NCI-H460 (cell line): ENCODE measurements at regions not wholly inside any gene's neighbourhood (a gene's known extent, or its start where the extent isn't known, plus 50 kb on each side); places are given as distances from the start of the nearest gene placed in this dataset.
"Not testable (repeated sequence)": the region's sequence is repeated elsewhere in the genome, so short reads cannot be mapped to it uniquely, and the experiment has no call there.

Experiments used
- DNase-seq: peaks from one replicate; pipeline ENCODE4 v3.0.0-alpha.2; 2016; ENCODE audit warnings: low read depth; ENCODE audit errors: extremely low read depth

DNA sequence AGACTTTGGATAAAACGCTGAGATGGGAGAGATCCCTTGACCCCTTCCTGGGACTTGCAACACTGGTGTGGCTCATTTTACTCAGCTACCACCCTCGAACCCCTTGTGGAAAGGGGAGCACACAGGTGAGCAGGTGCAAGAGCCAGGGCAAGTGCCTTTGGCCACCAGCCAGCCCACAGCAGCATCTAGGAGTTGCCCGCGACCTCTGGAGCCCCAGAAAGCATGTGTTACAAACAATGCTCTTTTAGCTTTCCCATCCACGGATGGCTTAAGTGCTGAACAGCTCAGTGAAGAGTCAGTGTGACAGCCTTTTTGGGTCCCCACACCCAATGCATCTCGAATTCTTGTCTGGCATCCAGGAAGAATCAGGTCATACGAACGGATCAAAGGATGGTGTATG, 197.8 kb downstream of the MEMO1 start:
- DNase-seq: no peak

DNA sequence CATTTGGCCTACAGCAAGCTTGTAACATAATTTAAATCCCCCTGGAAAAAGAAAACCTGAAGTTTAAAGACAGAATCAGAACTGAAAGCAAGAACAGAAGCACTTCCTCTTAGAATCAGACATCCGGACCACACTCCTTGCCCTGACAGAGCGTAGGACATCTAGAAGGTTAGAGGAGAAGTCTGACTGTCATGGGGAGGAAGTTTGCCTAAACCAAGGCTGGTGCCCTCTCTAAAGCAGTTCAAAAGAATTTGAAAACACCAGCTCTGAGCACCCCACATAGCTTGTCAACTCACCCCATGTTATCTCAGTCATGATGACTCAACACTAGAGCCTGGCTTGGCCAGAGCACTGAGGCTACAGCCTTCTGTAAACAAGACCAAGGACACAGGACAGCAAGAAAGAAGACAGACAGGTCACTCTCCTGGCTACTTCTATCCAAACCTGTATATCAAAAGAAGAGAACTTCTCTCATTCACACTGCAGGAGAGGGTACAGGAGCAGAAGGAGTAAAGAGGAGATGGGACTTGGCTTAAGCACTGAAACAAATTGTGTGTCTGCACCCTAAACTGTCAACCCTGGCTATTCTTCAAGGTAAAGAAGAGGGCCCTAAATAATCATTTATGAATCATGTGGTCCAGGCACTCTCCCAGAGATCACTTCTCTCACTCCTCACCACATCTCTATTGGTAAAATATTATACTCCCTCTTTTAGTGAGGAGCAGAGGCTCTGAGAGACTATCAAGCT, 198.6 kb downstream of the MEMO1 start:
- peak; percentile 64 for DNase-seq

DNA sequence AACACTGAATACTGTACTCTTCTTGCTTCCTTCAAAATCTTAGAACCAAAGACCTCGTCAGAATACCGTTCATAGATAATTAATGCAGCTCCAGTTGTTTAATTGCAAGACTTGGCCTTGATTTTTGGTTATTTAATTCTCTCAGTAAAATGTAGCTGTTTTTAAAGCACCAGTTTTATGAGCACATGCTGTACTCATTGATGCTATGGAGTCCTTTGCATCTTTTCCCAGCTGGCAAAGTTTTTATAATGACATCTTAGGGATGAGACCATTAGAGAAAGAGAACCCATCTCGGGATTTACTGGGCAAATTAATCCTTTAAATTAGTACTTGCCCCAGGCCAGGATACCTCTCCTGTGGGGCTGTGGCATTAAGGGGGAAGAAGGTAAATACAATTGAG, 199.3 kb downstream of the MEMO1 start:
- no peak for DNase-seq

DNA sequence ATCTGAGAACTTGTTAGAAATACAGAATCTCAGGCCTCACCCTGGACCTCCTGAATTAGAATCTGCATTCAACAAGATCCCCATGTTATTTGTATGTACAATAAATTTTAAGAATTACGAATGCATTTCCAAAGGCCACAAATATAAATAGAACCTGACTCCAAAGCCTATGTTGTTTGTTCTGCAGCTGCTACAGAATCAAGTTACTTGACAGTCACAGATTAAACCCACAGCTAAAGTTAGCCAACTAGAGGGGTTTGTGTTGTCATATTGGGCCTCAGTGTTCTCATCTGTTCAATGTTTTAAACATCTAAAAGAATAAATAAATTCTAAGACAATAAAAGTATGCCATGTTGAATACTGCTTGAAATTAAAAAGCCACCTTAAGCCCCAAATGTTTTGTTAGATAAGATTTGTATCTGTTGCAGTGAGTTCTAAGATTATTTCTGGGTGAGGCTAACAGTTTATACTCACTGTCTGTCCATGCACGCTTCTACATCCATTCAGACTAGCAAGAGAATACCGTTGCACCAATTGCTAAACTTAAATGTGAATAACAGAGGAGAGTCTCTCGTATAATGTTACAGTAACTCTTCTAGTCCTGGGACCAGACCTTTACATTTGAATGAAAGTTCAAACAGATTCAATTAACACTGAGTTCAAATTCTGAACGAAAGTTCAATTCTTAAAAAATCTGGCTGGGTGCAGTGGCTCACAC, 200.4 kb downstream of the MEMO1 start:
- DNase-seq: no peak

DNA sequence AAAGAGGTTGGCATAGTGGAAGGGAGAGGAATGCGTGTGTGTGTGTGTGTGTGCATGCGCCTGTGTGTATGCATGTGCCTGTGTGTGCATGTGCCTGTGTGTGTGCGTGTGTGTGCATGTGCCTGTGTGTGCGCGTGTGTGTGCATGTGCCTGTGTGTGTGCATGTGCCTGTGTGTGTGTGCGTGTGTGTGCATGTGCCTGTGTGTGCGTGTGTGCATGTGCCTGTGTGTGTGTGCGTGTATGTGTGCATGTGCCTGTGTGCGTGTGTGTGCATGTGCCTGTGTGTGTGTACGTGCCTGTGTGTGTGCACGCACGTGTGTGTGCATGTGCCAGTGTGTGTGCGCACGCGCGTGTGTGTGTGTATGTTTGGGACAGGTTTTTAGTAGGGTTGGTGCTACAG, 205.1 kb downstream of the MEMO1 start:
- no peak for DNase-seq

DNA sequence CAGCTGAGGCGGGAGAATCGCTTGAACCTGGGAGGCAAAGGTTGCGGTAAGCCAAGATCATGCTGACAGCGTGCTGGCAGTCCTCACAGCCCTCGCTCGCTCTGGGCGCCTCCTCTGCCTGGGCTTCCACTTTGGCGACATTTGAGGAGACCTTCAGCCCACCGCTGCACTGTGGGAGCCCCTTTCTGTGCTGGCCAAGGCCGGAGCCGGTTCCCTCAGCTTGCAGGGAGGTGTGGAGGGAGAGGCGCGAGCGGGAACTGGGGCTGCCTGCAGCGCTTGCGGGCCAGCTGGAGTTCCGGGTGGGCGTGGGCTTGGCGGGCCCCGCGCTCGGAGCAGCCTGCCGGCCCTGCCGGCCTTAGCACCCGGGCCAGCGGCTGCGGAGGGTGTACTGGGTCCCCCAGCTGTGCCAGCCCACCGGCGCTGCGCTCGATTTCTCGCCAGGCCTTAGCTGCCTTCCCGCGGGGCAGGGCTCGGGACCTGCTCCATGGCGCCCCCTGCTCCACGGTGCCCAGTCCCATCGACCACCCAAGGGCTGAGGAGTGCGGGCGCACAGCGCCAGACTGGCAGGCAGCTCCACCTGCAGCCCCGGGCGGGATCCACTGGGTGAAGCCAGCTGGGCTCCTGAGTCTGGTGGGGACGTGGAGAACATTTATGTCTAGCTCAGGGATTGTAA, 207.2 kb downstream of the MEMO1 start:
- DNase-seq: not testable (repeated sequence)

DNA sequence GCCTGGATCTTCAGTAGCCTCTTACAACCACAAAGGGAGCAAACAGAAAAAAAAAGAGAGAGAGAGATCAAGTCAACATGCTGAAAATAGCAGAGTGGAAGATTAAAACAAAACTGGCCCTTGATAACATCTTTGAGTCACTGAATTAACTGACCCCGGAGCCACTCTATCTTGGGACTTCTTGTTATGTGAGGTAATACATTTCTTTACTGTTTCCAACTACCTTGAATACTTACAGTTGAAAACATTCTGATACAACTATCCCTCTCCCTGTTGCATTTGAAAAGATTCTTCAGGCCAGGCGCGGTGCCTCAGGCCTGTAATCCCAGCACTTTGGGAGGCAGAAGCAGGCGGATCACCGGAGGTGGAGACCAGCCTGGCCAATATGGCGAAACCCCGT, 208.1 kb downstream of the MEMO1 start:
- DNase-seq: no peak

DNA sequence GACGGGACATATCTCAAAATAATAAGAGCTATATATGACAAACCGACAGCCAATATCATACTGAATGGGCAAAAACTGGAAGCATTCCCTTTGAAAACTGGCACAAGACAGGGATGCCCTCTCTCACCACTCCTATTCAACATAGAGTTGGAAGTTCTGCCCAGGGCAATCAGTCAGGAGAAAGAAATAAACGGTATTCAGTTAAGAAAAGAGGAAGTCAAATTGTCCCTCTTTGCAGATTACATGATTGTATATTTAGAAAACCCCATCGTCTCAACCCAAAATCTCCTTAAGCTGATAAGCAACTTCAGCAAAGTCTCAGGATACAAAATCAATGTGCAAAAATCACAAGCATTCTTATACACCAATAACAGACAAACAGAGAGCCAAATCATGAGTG, 211.5 kb downstream of the MEMO1 start:
- not testable (repeated sequence) for DNase-seq

DNA sequence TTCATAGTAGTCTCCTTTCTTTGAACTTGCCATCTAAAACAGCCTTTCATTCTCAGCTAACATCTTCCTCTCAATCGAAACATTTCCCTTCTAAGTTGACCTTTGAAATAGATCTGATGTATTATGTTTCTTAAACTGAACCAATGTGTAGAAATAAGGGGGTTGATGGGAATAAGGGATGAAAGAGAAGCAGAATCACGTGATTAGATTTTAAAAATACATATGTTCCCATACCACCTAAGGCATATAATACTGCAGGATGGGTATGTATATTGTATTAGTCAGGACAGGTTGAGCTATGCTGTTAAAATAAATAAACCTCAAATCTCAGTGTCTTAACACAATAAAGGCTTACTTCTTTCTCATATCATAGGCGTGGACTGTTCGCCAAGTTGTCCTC, 207.5 kb upstream of the SRD5A2 start:
- DNase-seq: no peak

DNA sequence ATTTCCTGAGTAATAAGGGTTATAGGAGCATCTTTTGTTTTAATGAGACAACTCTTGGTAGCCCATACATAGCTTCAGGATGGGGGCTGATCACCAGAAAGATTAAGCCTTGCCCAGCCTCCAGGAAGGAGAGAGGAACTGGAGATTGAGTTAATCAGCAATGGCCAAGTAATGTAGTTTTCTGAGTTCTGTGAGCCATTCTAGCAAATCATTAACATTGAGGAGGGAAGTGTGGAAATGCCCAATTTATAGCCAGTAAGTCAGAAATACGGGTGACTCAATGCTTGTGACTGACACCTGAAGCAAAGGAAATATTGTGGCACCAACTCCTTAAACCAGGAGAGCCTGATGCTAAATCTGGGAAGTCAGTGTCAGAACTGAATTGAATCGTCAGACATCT, 205.1 kb upstream of the SRD5A2 start:
- no peak for DNase-seq

DNA sequence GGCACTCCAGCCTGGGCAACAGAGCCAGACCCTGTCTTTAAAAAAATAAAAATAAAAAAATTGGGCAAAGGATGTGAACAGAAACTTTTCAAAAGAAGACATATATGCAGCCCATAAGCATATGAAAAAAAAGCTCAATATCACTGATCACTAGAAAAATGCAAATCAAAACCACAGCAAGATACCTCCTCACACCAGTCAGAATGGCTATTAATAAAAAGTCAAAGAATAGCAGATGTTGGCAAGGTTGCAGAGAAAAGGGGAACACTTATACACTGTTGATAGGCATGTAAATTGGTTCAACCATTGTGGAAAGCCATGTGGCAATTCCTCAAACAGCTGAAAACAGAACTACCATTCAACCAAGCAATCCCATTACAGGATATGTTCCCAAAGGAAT, 204.1 kb upstream of the SRD5A2 start:
- DNase-seq: no peak

DNA sequence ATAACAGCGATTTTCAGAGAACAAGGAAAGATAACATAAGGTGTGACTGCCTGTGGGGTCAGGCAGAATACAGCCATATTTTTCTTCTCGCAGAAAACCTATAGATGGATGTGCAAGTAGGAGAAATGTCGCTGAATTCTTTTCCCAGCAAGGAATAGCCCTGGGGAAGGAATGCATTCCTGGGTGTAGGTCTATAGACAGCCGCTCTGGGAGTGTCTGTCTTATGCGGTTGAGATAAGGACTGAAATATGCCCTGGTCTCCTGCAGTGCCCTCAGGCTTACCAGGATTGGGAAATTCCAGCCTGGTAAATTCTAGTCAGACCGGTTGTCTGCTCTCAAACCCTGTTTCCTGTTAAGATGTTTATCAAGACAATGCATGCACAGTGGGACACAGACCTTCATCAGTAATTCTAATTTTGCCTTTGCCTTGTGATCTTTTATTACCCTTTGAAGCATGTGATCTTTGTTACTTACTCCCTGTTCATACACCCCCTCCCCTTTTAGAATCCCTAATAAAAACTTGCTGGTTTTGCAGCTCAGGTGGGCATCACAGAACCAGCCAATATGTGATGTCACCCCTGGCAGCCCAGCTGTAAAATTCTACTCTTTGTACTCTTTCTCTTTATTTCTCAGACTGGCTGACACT, 202.8 kb upstream of the SRD5A2 start:
- DNase-seq: not testable (repeated sequence)

DNA sequence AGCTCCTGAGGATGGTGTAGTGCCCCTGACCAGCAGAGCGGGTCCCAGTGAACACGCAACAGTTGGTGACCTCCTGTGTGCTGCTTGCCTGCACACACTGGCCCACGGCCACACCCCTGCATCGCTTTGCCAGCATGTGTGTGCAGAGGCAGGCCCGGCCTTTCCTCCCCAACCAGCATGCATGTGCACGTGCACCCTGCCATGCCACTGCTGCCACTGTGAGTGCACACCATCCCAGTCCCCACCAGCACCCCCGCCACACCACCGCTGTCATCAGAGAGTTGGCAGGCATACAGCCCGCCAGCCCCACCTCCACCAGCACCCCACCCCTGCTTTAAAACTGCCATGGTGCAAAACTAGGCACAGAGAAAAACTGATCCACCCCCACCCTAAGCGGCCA, 197.4 kb upstream of the SRD5A2 start:
- DNase-seq: no peak

DNA sequence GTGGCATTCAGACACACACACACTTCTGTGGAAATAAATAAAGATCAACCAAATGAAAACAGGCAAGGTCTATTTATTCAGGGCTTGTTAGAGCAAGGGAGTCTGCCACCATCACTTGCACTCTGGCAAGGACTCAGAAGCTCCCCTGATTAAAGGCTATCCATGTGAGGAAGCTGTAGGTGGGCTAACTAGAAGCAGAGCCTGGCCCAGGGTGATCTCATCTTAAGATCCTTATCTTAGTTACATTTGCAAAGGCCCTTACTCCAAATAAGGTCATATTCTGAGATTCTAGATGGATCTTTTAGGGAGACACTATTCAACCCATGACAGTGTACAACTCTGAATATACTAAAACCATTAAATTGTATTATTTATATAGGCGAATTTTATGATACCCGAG, 190.0 kb upstream of the SRD5A2 start:
- DNase-seq: no peak

DNA sequence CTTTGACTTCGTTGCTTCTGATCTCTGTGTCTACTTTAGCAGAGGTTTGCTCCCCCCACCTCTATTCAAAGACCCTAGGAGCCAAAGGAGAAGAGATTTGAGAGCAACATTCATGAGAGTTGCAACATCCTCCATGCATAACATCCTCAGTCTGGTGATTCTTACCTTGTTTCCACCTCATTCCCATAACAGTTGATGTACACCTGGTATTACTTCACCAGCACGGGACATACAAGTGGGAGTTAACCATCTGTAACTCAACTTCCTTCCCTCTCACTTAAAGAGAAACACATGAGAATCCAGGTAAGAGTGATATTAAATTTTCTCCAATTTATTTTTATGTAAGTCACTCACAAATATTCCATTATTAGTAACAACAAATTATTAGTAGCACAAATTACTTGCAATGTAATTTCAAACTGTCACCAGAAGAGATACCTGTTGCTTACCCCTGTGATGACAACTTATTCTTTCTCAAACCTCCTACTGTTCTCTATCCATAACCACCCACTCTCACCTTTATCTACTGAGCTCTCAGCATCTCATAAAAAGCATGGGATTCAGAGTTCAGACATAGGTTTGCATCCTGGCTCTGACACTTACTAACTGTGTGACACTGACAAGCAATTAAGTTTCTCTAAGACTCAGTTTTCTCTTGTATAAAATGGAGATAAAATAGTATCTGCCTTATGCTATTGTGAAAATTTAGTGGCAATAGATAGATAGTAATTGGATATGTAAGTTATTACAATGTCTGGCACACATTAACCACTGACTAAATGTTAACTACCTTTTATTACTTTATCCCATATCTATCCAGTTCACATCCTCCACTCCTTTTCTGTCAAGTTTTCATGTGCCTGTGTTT, 184.6 kb upstream of the SRD5A2 start:
- no peak for DNase-seq

DNA sequence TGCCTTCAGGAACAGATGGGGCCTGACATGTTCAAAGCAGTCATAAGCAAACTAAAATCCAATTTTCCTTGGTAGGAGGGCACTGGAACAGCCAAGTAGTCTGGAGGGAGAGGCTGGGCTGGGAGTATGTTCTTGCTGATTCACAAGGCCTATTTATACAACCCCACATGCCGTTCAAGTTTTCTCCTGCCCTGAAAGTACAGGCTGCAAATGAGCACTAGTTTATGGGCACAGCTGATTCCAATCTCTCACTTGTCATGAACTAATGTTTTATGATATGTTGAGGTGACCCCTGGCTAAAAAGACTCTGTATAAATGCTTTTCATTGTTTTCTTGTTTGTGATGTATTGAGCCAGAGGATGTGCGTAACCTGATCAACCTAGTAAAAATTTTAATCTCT, 183.4 kb upstream of the SRD5A2 start:
- no peak for DNase-seq

DNA sequence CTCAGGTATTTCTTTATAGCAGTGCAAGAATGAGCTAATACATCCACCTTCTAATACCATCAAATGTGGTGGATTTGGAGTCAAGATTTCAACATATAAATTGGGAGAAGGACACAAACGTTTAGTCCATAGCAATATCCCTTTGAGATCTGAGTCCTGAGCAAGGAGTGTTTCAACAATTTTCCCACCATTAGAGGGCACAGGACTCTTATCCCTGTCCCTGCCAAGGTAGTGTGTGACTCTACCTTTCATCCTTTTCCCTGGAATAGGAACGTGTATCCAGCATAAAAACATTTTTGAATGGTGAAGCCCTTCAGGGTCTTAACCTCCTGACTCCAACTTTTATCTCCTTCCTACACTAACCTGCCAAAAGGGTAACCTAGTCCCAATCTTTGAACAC, 181.3 kb upstream of the SRD5A2 start:
- DNase-seq: no peak

DNA sequence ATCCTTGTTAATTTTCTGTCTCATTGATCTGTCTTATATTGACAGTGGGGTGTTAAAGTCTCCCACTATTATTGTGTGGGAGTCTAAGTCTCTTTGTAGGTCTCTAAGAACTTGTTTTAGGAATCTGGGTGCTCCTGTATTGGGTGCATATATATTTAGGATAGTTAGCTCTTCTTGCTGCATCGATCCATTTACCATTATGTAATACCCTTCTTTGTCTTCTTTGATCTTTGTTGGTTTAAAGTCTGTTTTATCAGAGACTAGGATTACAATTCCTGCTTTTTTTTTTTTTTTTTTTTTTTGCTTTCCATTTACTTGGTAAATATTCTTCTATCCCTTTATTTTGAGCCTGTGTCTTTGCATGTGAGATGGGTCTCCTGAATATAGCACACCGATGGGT, 176.6 kb upstream of the SRD5A2 start:
- not testable (repeated sequence) for DNase-seq

DNA sequence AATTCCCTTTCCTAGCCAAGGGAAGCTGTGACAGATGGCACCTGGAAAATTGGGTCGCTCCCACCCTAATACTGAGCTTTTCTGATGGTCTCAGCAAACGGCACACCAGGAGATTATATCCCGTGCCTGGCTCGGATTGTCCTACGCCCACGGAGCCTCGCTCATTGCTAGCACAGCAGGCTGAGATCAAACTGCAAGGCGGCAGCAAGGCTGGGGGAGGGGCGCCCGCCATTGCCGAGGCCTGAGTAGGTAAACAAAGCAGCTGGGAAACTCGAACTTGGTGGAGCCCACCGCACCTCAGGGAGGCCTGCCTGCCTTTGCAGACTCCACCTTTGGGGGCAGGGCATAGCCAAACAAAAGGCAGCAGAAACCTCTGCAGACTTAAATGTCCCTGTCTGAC, 168.0 kb upstream of the SRD5A2 start:
- DNase-seq: not testable (repeated sequence)

DNA sequence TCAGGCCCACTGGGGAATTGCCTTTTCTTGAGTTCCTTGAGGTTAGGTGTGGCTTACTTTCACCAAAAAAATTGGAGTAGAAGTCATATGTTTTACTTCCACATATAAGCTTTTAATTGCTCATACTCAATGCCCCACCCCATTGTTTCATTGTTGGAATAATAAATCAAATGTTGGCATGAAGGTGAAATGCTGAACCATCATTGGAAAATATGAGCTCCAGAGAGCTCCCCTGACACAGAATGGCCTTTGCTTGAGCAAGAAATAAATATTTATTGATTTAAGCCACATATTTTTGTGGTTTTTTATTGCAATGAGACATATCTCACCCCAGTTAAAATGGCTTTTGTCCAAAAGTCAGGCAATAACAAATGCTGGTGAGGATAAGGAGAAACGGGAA, 167.3 kb upstream of the SRD5A2 start:
- no peak for DNase-seq
